ENCODE measurements at regions not wholly inside any gene's neighbourhood (a gene's known extent, or its start where the extent isn't known, plus 50 kb on each side); places are given as distances from the start of the nearest gene placed in this dataset.

- DNase-seq (peak in 4 of 14 experiments; percentile 27 to 35 (median 32)), ATAC-seq (ENCODE audit: poor library complexity) (peak; percentile 78)
- TF ChIP-seq, protein P1, sequence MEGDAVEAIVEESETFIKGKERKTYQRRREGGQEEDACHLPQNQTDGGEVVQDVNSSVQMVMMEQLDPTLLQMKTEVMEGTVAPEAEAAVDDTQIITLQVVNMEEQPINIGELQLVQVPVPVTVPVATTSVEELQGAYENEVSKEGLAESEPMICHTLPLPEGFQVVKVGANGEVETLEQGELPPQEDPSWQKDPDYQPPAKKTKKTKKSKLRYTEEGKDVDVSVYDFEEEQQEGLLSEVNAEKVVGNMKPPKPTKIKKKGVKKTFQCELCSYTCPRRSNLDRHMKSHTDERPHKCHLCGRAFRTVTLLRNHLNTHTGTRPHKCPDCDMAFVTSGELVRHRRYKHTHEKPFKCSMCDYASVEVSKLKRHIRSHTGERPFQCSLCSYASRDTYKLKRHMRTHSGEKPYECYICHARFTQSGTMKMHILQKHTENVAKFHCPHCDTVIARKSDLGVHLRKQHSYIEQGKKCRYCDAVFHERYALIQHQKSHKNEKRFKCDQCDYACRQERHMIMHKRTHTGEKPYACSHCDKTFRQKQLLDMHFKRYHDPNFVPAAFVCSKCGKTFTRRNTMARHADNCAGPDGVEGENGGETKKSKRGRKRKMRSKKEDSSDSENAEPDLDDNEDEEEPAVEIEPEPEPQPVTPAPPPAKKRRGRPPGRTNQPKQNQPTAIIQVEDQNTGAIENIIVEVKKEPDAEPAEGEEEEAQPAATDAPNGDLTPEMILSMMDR (IDR thresholded peaks at IDR 0.05), result no peak
- POLR2A ChIA-PET, result interaction anchor here (1.1 to 1.3 kb wide), 6 partner anchors 8 to 185 kb away, joined by 3 to 6 read pairs (median 3); no protein-coding TSS in a partner anchor
- Mint-ChIP-seq H3K27ac (peak overlapping the region; percentile 93), H3K4me1 (ENCODE audit: low read depth) (peaks cover 40% of the 10 kb centered on the region), H3K36me3 (ENCODE audit: low read depth) (no peaks in the 10 kb centered on the region), H3K9me3 (no peaks in the 10 kb centered on the region), H3K27me3 (no peaks in the 10 kb centered on the region), H3K4me3 (peak overlapping the region; percentile 73)
- no peaks in the 10 kb centered on the region for H3K36me3 ChIP-seq (ENCODE audit: insufficient read depth, low read length)
- peaks cover 30% of the 10 kb centered on the region for H3K4me1 ChIP-seq (ENCODE audit: insufficient read depth, low read length)
- H3K4me3 ChIP-seq (ENCODE audit: low read length), result no peak overlapping the region
- CTCF ChIA-PET, result interaction anchor here (0.8 to 1.5 kb wide), 2 partner anchors 103 to 156 kb away, joined by 3 read pairs; no protein-coding TSS in a partner anchor
- no peaks in the 10 kb centered on the region for H3K27me3 ChIP-seq (ENCODE audit: control insufficient read depth in 1 of 2, insufficient read depth in 2 of 2, low read length in 2 of 2)
- no peaks in the 10 kb centered on the region for H3K9me3 ChIP-seq (ENCODE audit: control insufficient read depth in 1 of 2, insufficient read depth in 1 of 2, low read length in 2 of 2)
- H3K27ac ChIP-seq (ENCODE audit: low read depth in 1 of 2, low read length in 2 of 2), result peak overlapping the region; percentile 39 to 42
- intact Hi-C loops (cut with DNase I, micrococcal nuclease), result no loop called here
These were observed 173.9 kb upstream of the KLF3 start for GRCh38 chr4:38489924-38490639.

DNA sequence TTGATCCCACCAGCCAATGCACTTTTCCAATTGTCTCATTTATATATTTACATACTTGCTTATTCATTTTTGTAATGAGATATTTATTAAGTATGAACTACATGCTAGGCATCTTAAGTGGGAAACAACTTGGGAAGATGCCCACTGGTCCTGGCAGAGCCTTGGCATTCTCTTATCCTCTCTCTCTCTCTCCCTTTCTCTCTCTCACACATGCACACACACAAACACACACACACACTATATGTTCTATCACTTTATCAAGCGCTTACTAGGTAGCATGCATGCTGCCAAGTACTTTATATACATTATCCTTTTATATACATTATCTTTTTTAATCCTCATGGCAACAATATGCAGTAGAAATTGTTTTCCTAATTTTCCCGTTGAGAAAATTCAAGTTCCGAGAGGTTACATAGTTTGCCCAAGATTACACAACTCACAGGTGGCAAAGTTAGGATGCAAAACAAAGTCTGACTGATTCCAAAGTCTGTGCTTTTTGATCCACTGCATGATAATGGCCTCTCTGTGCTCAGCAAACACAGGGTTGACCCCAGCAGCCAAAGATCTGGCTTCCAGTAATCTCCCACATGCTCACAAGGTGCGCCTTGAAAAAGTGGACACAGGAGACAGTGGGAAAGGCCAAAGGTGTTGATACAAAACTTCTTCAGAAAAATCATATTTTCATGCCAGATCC lies 173.1 kb upstream of the KLF3 start:
- H3K4me1 ChIP-seq (ENCODE audit: insufficient read depth, low read length), result peaks cover 30% of the 10 kb centered on the region
- Mint-ChIP-seq H3K36me3 (ENCODE audit: low read depth) (no peaks in the 10 kb centered on the region), H3K27ac (peak overlapping the region; percentile 93), H3K4me1 (ENCODE audit: low read depth) (peaks cover 40% of the 10 kb centered on the region), H3K9me3 (no peaks in the 10 kb centered on the region), H3K4me3 (peak overlapping the region; percentile 73), H3K27me3 (no peaks in the 10 kb centered on the region)
- no peaks in the 10 kb centered on the region for H3K36me3 ChIP-seq (ENCODE audit: insufficient read depth, low read length)
- DNase-seq (no peak), ATAC-seq (ENCODE audit: poor library complexity) (no peak)
- H3K27ac ChIP-seq (ENCODE audit: low read depth in 1 of 2, low read length in 2 of 2), result no peak overlapping the region
- CTCF ChIA-PET, result interaction anchor here (0.8 kb wide), 1 partner anchor 157 kb away, joined by 3 read pairs; no protein-coding TSS in a partner anchor
- no peak overlapping the region for H3K4me3 ChIP-seq (ENCODE audit: low read length)
- intact Hi-C loops (cut with DNase I, micrococcal nuclease), result no loop called here
- TF ChIP-seq, protein P1 (IDR thresholded peaks at IDR 0.05), result no peak
- no peaks in the 10 kb centered on the region for H3K9me3 ChIP-seq (ENCODE audit: control insufficient read depth in 1 of 2, insufficient read depth in 1 of 2, low read length in 2 of 2)
- H3K27me3 ChIP-seq (ENCODE audit: control insufficient read depth in 1 of 2, insufficient read depth in 2 of 2, low read length in 2 of 2), result no peaks in the 10 kb centered on the region
- POLR2A ChIA-PET, result interaction anchor here (1.1 to 1.3 kb wide), 5 partner anchors 8 to 184 kb away, joined by 3 to 6 read pairs (median 3); no protein-coding TSS in a partner anchor

GRCh38 chr4:38491854-38492478 lies 172.0 kb upstream of the KLF3 start:
- Histone ChIP-seq H3K4me3 (ENCODE audit: low read length) (no peak overlapping the region), H3K9me3 (ENCODE audit: control insufficient read depth in 1 of 2, insufficient read depth in 1 of 2, low read length in 2 of 2) (no peaks in the 10 kb centered on the region), H3K4me1 (ENCODE audit: insufficient read depth, low read length) (peaks cover 30% of the 10 kb centered on the region), H3K27ac (ENCODE audit: low read depth in 1 of 2, low read length in 2 of 2) (no peak overlapping the region), H3K27me3 (ENCODE audit: control insufficient read depth in 1 of 2, insufficient read depth in 2 of 2, low read length in 2 of 2) (no peaks in the 10 kb centered on the region), H3K36me3 (ENCODE audit: insufficient read depth, low read length) (no peaks in the 10 kb centered on the region)
- intact Hi-C loops (cut with DNase I, micrococcal nuclease), result no loop called here
- Mint-ChIP-seq H3K36me3 (ENCODE audit: low read depth) (no peaks in the 10 kb centered on the region), H3K4me1 (ENCODE audit: low read depth) (peaks cover 40% of the 10 kb centered on the region), H3K4me3 (peak overlapping the region; percentile 13), H3K27ac (no peak overlapping the region), H3K9me3 (no peaks in the 10 kb centered on the region), H3K27me3 (no peaks in the 10 kb centered on the region)
- TF ChIP-seq, protein P1 (IDR thresholded peaks at IDR 0.05), result no peak
- DNase-seq, result peak in 1 of 14 experiments; percentile 35
- ChIA-PET POLR2A (interaction anchor here (0.7 to 0.9 kb wide), 2 partner anchors 18 to 171 kb away, joined by 3 to 4 read pairs; no protein-coding TSS in a partner anchor), CTCF (interaction anchor here (1.6 kb wide), 1 partner anchor 16 kb away, joined by 4 read pairs; no protein-coding TSS in a partner anchor)
- no peak for ATAC-seq (ENCODE audit: poor library complexity)
